SK-N-SH (cell line): ENCODE measurements at regions not wholly inside any gene's neighbourhood (a gene's known extent, or its start where the extent isn't known, plus 50 kb on each side); places are given as distances from the start of the nearest gene placed in this dataset.

Experiments
- CTCF ChIA-PET: fragments of 300-600, 350-600 bp; formaldehyde crosslinking; extraction: SDS; loops from one replicate; lab custom pipeline; 2021; lab: Yijun Ruan, JAX
- POLR2A ChIA-PET: fragments of 350-600 bp; sonication (Branson Sonifier 250); formaldehyde crosslinking; extraction: SDS; loops from one replicate; lab custom pipeline; 2020; ENCODE audit warnings: antibody characterized with exemption, inconsistent platforms; lab: Yijun Ruan, JAX
- DNase-seq: peaks from one replicate; pipeline ENCODE4 v3.0.0; 2012
- H2AFZ ChIP-seq: fragments of 200-600 bp; sonication (generic); 2 replicates; pipeline ENCODE4 v1.8.1; 2016; ENCODE audit warnings: antibody characterized with exemption, mild to moderate bottlenecking, low read depth
- H3F3A ChIP-seq: fragments of 200-600 bp; sonication (generic); replicated peaks from 2 replicates; pipeline ENCODE3; 2016; ENCODE audit warnings: antibody characterized with exemption, mild to moderate bottlenecking; ENCODE audit not compliant: insufficient read depth
- H3K27ac ChIP-seq, 2 experiments: fragments of 200-500 bp in 1 of 2; fragments of 200-600 bp in 1 of 2; sonication (Bioruptor generic) in 1 of 2; sonication (generic), shearing (Covaris generic) in 1 of 2; 2 replicates each; pipeline versions ENCODE4 v1.5.1 to v1.6.1; 2014 to 2016; ENCODE audit warnings: low read depth in 2 of 2, inconsistent platforms in 1 of 2, low read length in 1 of 2, mild to moderate bottlenecking in 1 of 2, mixed read lengths in 1 of 2
- H3K27me3 ChIP-seq: fragments of 200-600 bp; sonication (generic), shearing (Covaris generic); 2 replicates; pipeline ENCODE4 v1.6.1; 2016; ENCODE audit warnings: mixed run types; ENCODE audit not compliant: insufficient read depth
- H3K36me3 ChIP-seq, 2 experiments: fragments of 200-500 bp in 1 of 2; fragments of 200-600 bp in 1 of 2; sonication (Bioruptor generic) in 1 of 2; sonication (generic) in 1 of 2; replicated peaks in 1 of 2; 2 replicates each; pipeline versions ENCODE3 to v1.5.1; 2014 to 2016; ENCODE audit warnings: low read length in 1 of 2, mild to moderate bottlenecking in 1 of 2; ENCODE audit not compliant: insufficient read depth in 2 of 2, control insufficient read depth in 1 of 2
- H3K4me1 ChIP-seq, 2 experiments: fragments of 200-500 bp in 1 of 2; fragments of 200-600 bp in 1 of 2; sonication (Bioruptor generic) in 1 of 2; sonication (generic), shearing (Covaris generic) in 1 of 2; 2 replicates each; pipeline versions ENCODE4 v1.5.1 to v1.6.1; 2014 to 2016; ENCODE audit warnings: low read depth in 1 of 2, low read length in 1 of 2, mixed run types in 1 of 2; ENCODE audit not compliant: insufficient read depth in 2 of 2, control insufficient read depth in 1 of 2
- H3K4me2 ChIP-seq: fragments of 200-600 bp; sonication (generic), shearing (Covaris generic); 2 replicates; pipeline ENCODE4 v1.6.1; 2017; ENCODE audit warnings: mixed run types
- H3K4me3 ChIP-seq, 2 experiments: fragments of 200-500 bp in 1 of 2; fragments of 200-600 bp in 1 of 2; sonication (Bioruptor generic) in 1 of 2; sonication (generic), shearing (Covaris generic) in 1 of 2; 2 replicates each; pipeline versions ENCODE4 v1.5.1 to v1.8.1; 2014 to 2016; ENCODE audit warnings: low read depth in 2 of 2, inconsistent platforms in 1 of 2, low read length in 1 of 2, mild to moderate bottlenecking in 1 of 2, mixed read lengths in 1 of 2, moderate library complexity in 1 of 2
- H3K79me2 ChIP-seq: fragments of 200-600 bp; sonication (generic); 2 replicates; pipeline ENCODE4 v1.8.1; 2017; ENCODE audit warnings: mild to moderate bottlenecking; ENCODE audit not compliant: insufficient read depth
- H3K9ac ChIP-seq: fragments of 200-600 bp; sonication (generic); 2 replicates; pipeline ENCODE4 v1.6.1; 2017; ENCODE audit warnings: mixed run types
- H3K9me2 ChIP-seq: fragments of 200-600 bp; sonication (generic); 2 replicates; pipeline ENCODE4 v1.6.1; 2017; ENCODE audit warnings: mixed run types
- H3K9me3 ChIP-seq: fragments of 200-600 bp; sonication (generic); 2 replicates; pipeline ENCODE4 v1.6.1; 2017; ENCODE audit warnings: mixed run types, mild to moderate bottlenecking, moderate library complexity
- H4K20me1 ChIP-seq: fragments of 200-600 bp; sonication (generic); 2 replicates; pipeline ENCODE4 v1.6.1; 2017; ENCODE audit warnings: mild to moderate bottlenecking, mixed run types; ENCODE audit not compliant: insufficient read depth
- CHD2 ChIP-seq: fragments of 150-350 bp; IDR thresholded peaks from 2 replicates; pipeline ENCODE4 v1.6.1; 2018; ENCODE audit warnings: low read length; ENCODE audit not compliant: partially characterized antibody
- CTCF ChIP-seq: fragments of 200-600 bp; sonication (generic); IDR thresholded peaks from 2 replicates; pipeline ENCODE4 v1.6.1; 2017; ENCODE audit warnings: antibody characterized with exemption, mild to moderate bottlenecking, moderate library complexity
- ELF1 ChIP-seq: IDR thresholded peaks from 2 replicates; pipeline ENCODE4 v1.4.0; 2012
- EZH2phosphoT487 ChIP-seq: fragments of 200-600 bp; sonication (generic); IDR thresholded peaks from 2 replicates; pipeline ENCODE4 v1.6.1; 2017; ENCODE audit warnings: low read depth, mixed run types, mild to moderate bottlenecking, antibody characterized with exemption, moderate library complexity, borderline replicate concordance
- FOXJ3 ChIP-seq: sonication (generic); formaldehyde crosslinking; IDR thresholded peaks from 2 replicates; pipeline ENCODE4 v1.5.1; 2020; ENCODE audit warnings: mild to moderate bottlenecking, missing genetic modification reagents
- FOXM1 ChIP-seq: IDR thresholded peaks from 2 replicates; pipeline ENCODE4 v1.4.0; 2012; ENCODE audit warnings: low read depth, mild to moderate bottlenecking
- GABPA ChIP-seq: IDR thresholded peaks from 2 replicates; pipeline ENCODE4 v1.4.0; 2012; ENCODE audit warnings: low read depth, mild to moderate bottlenecking
- GATA2 ChIP-seq: sonication (generic); formaldehyde crosslinking; IDR thresholded peaks from 2 replicates; pipeline ENCODE4 v1.5.0; 2020; ENCODE audit warnings: mild to moderate bottlenecking, missing genetic modification reagents
- IRF3 ChIP-seq: fragments of 150-350 bp; IDR thresholded peaks from 2 replicates; pipeline ENCODE4 v1.6.1; 2016; ENCODE audit warnings: mild to moderate bottlenecking, low read depth, low read length
- JUND ChIP-seq: IDR thresholded peaks from 2 replicates; pipeline ENCODE4 v1.4.0; 2012
- MAX ChIP-seq: IDR thresholded peaks from 2 replicates; pipeline ENCODE4 v1.4.0; 2012; ENCODE audit warnings: low read depth
- MXI1 ChIP-seq: IDR thresholded peaks from 2 replicates; pipeline ENCODE4 v1.6.1; 2012; ENCODE audit warnings: mild to moderate bottlenecking, low read depth, low read length, improper control_type of control experiment
- POLR2AphosphoS5 ChIP-seq: IDR thresholded peaks from 2 replicates; pipeline ENCODE4 v1.6.1; 2012; ENCODE audit warnings: low read depth, low read length
- RAD21 ChIP-seq: IDR thresholded peaks from 2 replicates; pipeline ENCODE4 v1.6.1; 2012; ENCODE audit warnings: mild to moderate bottlenecking, low read length
- RCOR1 ChIP-seq: fragments of 150-350 bp; IDR thresholded peaks from 2 replicates; pipeline ENCODE4 v1.6.1; 2017; ENCODE audit warnings: antibody characterized with exemption, low read length
- REST ChIP-seq: IDR thresholded peaks from 2 replicates; pipeline ENCODE4 v1.6.1; 2012; ENCODE audit warnings: mild to moderate bottlenecking, low read depth, low read length, moderate library complexity
- RFX5 ChIP-seq: IDR thresholded peaks from 2 replicates; pipeline ENCODE4 v1.6.1; 2012; ENCODE audit warnings: mild to moderate bottlenecking, improper control_type of control experiment, low read length
- RXRA ChIP-seq: IDR thresholded peaks from 2 replicates; pipeline ENCODE4 v1.4.0; 2012; ENCODE audit warnings: low read depth, mild to moderate bottlenecking, borderline replicate concordance
- SIN3A ChIP-seq: IDR thresholded peaks from 2 replicates; pipeline ENCODE4 v1.6.1; 2012; ENCODE audit warnings: low read depth, mild to moderate bottlenecking, low read length, moderate library complexity, borderline replicate concordance
- TAF1 ChIP-seq: IDR thresholded peaks from 2 replicates; pipeline ENCODE4 v1.6.1; 2012; ENCODE audit warnings: low read depth, mild to moderate bottlenecking, low read length, moderate library complexity, borderline replicate concordance
- TEAD4 ChIP-seq: IDR thresholded peaks from 2 replicates; pipeline ENCODE4 v1.4.0; 2012; ENCODE audit warnings: mild to moderate bottlenecking, borderline replicate concordance; ENCODE audit not compliant: insufficient read depth
- USF1 ChIP-seq: IDR thresholded peaks from 2 replicates; pipeline ENCODE4 v1.4.0; 2012; ENCODE audit warnings: low read depth, borderline replicate concordance
- ZBTB33 ChIP-seq: IDR thresholded peaks from 2 replicates; pipeline ENCODE4 v1.4.0; 2012; ENCODE audit warnings: low read depth, borderline replicate concordance
- WGBS: methylation state at CpG from one replicate; pipeline ENCODE4 v1.1.6; 2017; ENCODE audit warnings: low lambda C conversion rate; 5-methylcytosine and 5-hydroxymethylcytosine counted together

- DNase-seq = no peak
- Histone ChIP-seq H3K9me2 (no peaks in the 10 kb centered on the region), H3K4me1 (no peaks in the 10 kb centered on the region; a peak in 1 of 4 replicates), H3K79me2 (no peaks in the 10 kb centered on the region), H4K20me1 (no peaks in the 10 kb centered on the region), H2AFZ (no peak overlapping the region), H3F3A (no peaks in the 10 kb centered on the region), H3K9ac (no peak overlapping the region), H3K36me3 (no peaks in the 10 kb centered on the region), H3K9me3 (no peaks in the 10 kb centered on the region), H3K27ac (no peak overlapping the region), H3K4me3 (no peak overlapping the region), H3K4me2 (no peak overlapping the region), H3K27me3 (no peaks in the 10 kb centered on the region)
- CTCF ChIA-PET = interaction anchor here (0.6 to 0.7 kb wide), 2 partner anchors 31 to 164 kb away, joined by 3 read pairs; no protein-coding TSS in a partner anchor
- no CpG with 5 or more reads among the region's 1 CpG for WGBS
- POLR2A ChIA-PET = no interaction called here
- TF ChIP-seq IRF3 (no peak), JUND (no peak), RAD21 (peak; percentile 16; the same call in 1 of the 2 replicates), RXRA (no peak), ELF1 (no peak), CTCF (peak; percentile 17), RFX5 (no peak), GATA2 (CRISPR knock-in tag) (no peak), USF1 (peak; percentile 68), TEAD4 (no peak), ZBTB33 (no peak), GABPA (no peak), MAX (no peak), FOXJ3 (no peak), REST (no peak), FOXM1 (no peak), MXI1 (no peak), RCOR1 (no peak), SIN3A (no peak), CHD2 (no peak), TAF1 (no peak), POLR2AphosphoS5 (no peak), EZH2phosphoT487 (no peak)
Observed at GRCh38 chr22:27597703-27598444, 203.7 kb downstream of the MN1 start.
